CD14-positive monocyte (primary cell): ENCODE measurements at regions not wholly inside any gene's neighbourhood (a gene's known extent, or its start where the extent isn't known, plus 50 kb on each side); places are given as distances from the start of the nearest gene placed in this dataset.

Experiments
- DNase-seq, 3 donors: peaks; one replicate each; pipeline ENCODE4 v3.0.0-alpha.2; 2011 to 2022
- H2AFZ ChIP-seq: 2 replicates; pipeline ENCODE4 v1.6.0; 2012; ENCODE audit warnings: mild to moderate bottlenecking, low read depth, low read length, inconsistent platforms; ENCODE audit not compliant: insufficient read depth, poor library complexity, severe bottlenecking
- H3K27ac ChIP-seq, 2 donors: 1 replicate in 1 of 2; 2 replicates in 1 of 2; pipeline ENCODE4 v1.5.1; 2012 to 2013; ENCODE audit warnings: low read length in 2 of 2, control low read depth in 1 of 2, inconsistent platforms in 1 of 2, low read depth in 1 of 2, mild to moderate bottlenecking in 1 of 2
- H3K27me3 ChIP-seq, 2 donors: one replicate each; pipeline versions ENCODE4 v1.6.0 to v1.6.1; 2011 to 2013; ENCODE audit warnings: low read length in 2 of 2; ENCODE audit not compliant: control insufficient read depth in 2 of 2, insufficient read depth in 2 of 2
- H3K36me3 ChIP-seq, 2 donors: replicated peaks in 1 of 2; 1 replicate in 1 of 2; 2 replicates in 1 of 2; pipeline versions ENCODE4 v1.5.1 to v1.6.1; 2012 to 2013; ENCODE audit warnings: low read length in 2 of 2, control low read depth in 1 of 2, inconsistent platforms in 1 of 2, mild to moderate bottlenecking in 1 of 2; ENCODE audit not compliant: insufficient read depth in 2 of 2, control insufficient read depth in 1 of 2
- H3K4me1 ChIP-seq, 2 donors: 1 replicate in 1 of 2; 2 replicates in 1 of 2; pipeline versions ENCODE4 v1.5.1 to v1.6.1; 2012 to 2013; ENCODE audit warnings: low read length in 2 of 2, control low read depth in 1 of 2, inconsistent platforms in 1 of 2, mild to moderate bottlenecking in 1 of 2, moderate library complexity in 1 of 2; ENCODE audit not compliant: insufficient read depth in 2 of 2, control insufficient read depth in 1 of 2
- H3K4me2 ChIP-seq: replicated peaks from 2 replicates; pipeline ENCODE3; 2012; ENCODE audit warnings: low read length, moderate library complexity, mild to moderate bottlenecking; ENCODE audit not compliant: poor library complexity, severe bottlenecking; ENCODE audit errors: extremely low read depth
- H3K4me3 ChIP-seq, 3 experiments: fragments of 200-600 bp in 1 of 3; sonication (generic) in 1 of 3; replicated peaks in 1 of 3; 1 replicate in 2 of 3; 2 replicates in 1 of 3; pipeline ENCODE4 v1.5.1; 2011 to 2013; ENCODE audit warnings: low read length in 3 of 3, mild to moderate bottlenecking in 3 of 3, control low read depth in 2 of 3, low read depth in 2 of 3, inconsistent platforms in 1 of 3, moderate library complexity in 1 of 3
- H3K79me2 ChIP-seq: 2 replicates; pipeline ENCODE4 v1.6.0; 2012; ENCODE audit warnings: mild to moderate bottlenecking, control low read depth, inconsistent platforms, low read length, moderate library complexity; ENCODE audit not compliant: insufficient read depth
- H3K9ac ChIP-seq: 2 replicates; pipeline ENCODE4 v1.6.0; 2017; ENCODE audit warnings: low read length, mild to moderate bottlenecking; ENCODE audit not compliant: insufficient read depth, poor library complexity, severe bottlenecking
- H3K9me3 ChIP-seq, 2 donors: replicated peaks in 1 of 2; 1 replicate in 1 of 2; 2 replicates in 1 of 2; pipeline versions ENCODE4 v1.5.1 to v1.6.1; 2012 to 2013; ENCODE audit warnings: low read length in 2 of 2, control low read depth in 1 of 2; ENCODE audit not compliant: control insufficient read depth in 1 of 2, insufficient read depth in 1 of 2
- H4K20me1 ChIP-seq: 2 replicates; pipeline ENCODE4 v1.6.0; 2012; ENCODE audit warnings: mild to moderate bottlenecking, low read length, control low read depth, moderate library complexity; ENCODE audit not compliant: insufficient read depth
- H3K27ac Mint-ChIP-seq, 7 donors: one replicate each; pipeline ENCODE4 v1.8.0; 2020; ENCODE audit warnings: mild to moderate bottlenecking in 7 of 7, mixed read lengths in 7 of 7, moderate library complexity in 6 of 7, inconsistent platforms in 2 of 7
- H3K27me3 Mint-ChIP-seq, 3 donors: one replicate each; pipeline ENCODE4 v1.8.0; 2021 to 2022; ENCODE audit warnings: low read depth in 3 of 3, mild to moderate bottlenecking in 3 of 3, mixed read lengths in 3 of 3, moderate library complexity in 3 of 3, inconsistent platforms in 1 of 3
- H3K36me3 Mint-ChIP-seq, 2 donors: one replicate each; pipeline ENCODE4 v1.8.0; 2020; ENCODE audit warnings: mixed read lengths in 2 of 2, inconsistent platforms in 1 of 2, mild to moderate bottlenecking in 1 of 2
- H3K4me1 Mint-ChIP-seq: one replicate; pipeline ENCODE4 v1.8.0; 2020; ENCODE audit warnings: mild to moderate bottlenecking, mixed read lengths
- H3K4me3 Mint-ChIP-seq, 2 donors: one replicate each; pipeline ENCODE4 v1.8.0; 2020; ENCODE audit warnings: mild to moderate bottlenecking in 2 of 2, mixed read lengths in 2 of 2, moderate library complexity in 1 of 2
- H3K9me3 Mint-ChIP-seq, 7 donors: one replicate each; pipeline ENCODE4 v1.8.0; 2020 to 2022; ENCODE audit warnings: mixed read lengths in 7 of 7, mild to moderate bottlenecking in 6 of 7, moderate library complexity in 6 of 7, inconsistent platforms in 2 of 7
- WGBS: methylation state at CpG from one replicate; pipeline ENCODE4 v1.1.5; 2013; ENCODE audit warnings: missing lambda C conversion rate; ENCODE audit not compliant: insufficient coverage; 5-methylcytosine and 5-hydroxymethylcytosine counted together
- intact Hi-C, 2 donors: fragments of 100-400 bp; cut with micrococcal nuclease; formaldehyde crosslinking; loops; one replicate each; pipeline versions ENCODE4 v1.15.0 to v1.15.1; 2023
- TF ChIP-seq, protein P1 (sequence below): fragments of 200-600 bp; IDR thresholded peaks from one replicate; pipeline ENCODE4 v1.8.0; 2022; ENCODE audit warnings: antibody characterized with exemption, mild to moderate bottlenecking

DNA sequence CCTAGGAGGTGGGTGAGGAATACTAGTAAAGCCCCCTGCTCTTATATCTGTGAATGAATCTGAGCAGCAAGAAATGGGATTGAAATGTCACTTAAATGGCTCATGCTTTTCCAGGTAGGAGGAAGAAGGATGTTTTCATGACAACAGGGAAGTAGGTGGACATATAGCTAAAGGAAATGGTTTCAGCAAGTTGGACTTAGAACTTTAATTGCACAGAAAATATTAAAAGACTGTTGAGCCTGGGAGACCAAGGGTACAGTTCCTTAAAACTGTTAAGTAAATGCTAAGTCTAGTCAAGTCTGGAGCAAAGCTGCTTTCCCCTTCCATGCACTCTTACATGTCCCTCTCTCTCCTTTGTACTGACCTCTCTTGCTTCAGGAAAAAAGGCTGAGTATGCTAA, 301.3 kb downstream of the HGF start:
- H2AFZ ChIP-seq: no peak overlapping the region
- no peaks in the 10 kb centered on the region for H3K27me3 ChIP-seq
- H3K4me1 Mint-ChIP-seq: peaks cover 2% of the 10 kb centered on the region
- no peak overlapping the region for H3K4me3 Mint-ChIP-seq
- H3K9ac ChIP-seq: no peak overlapping the region
- no peak overlapping the region for H3K27ac ChIP-seq
- H3K27ac Mint-ChIP-seq: no peak overlapping the region
- peaks cover 0 to 2% (median 0%) of the 10 kb centered on the region in 7 donors for H3K9me3 Mint-ChIP-seq
- H4K20me1 ChIP-seq: no peaks in the 10 kb centered on the region
- DNase-seq: no peak
- H3K4me1 ChIP-seq: peaks cover 0 to 3% of the 10 kb centered on the region in 2 donors
- peaks cover 0 to 2% (median 2%) of the 10 kb centered on the region in 3 donors for H3K27me3 Mint-ChIP-seq
- H3K36me3 ChIP-seq: no peaks in the 10 kb centered on the region
- intact Hi-C loops: loop anchor here in 1 of 2 donors (5.0 kb wide), 1 partner anchor 771 kb away; no protein-coding TSS in a partner anchor
- H3K4me2 ChIP-seq: no peak overlapping the region
- no peak overlapping the region for H3K4me3 ChIP-seq
- no peaks in the 10 kb centered on the region for H3K9me3 ChIP-seq
- TF ChIP-seq, protein P1, sequence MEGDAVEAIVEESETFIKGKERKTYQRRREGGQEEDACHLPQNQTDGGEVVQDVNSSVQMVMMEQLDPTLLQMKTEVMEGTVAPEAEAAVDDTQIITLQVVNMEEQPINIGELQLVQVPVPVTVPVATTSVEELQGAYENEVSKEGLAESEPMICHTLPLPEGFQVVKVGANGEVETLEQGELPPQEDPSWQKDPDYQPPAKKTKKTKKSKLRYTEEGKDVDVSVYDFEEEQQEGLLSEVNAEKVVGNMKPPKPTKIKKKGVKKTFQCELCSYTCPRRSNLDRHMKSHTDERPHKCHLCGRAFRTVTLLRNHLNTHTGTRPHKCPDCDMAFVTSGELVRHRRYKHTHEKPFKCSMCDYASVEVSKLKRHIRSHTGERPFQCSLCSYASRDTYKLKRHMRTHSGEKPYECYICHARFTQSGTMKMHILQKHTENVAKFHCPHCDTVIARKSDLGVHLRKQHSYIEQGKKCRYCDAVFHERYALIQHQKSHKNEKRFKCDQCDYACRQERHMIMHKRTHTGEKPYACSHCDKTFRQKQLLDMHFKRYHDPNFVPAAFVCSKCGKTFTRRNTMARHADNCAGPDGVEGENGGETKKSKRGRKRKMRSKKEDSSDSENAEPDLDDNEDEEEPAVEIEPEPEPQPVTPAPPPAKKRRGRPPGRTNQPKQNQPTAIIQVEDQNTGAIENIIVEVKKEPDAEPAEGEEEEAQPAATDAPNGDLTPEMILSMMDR: no peak
- H3K79me2 ChIP-seq: no peaks in the 10 kb centered on the region
- no peaks in the 10 kb centered on the region for H3K36me3 Mint-ChIP-seq

DNA sequence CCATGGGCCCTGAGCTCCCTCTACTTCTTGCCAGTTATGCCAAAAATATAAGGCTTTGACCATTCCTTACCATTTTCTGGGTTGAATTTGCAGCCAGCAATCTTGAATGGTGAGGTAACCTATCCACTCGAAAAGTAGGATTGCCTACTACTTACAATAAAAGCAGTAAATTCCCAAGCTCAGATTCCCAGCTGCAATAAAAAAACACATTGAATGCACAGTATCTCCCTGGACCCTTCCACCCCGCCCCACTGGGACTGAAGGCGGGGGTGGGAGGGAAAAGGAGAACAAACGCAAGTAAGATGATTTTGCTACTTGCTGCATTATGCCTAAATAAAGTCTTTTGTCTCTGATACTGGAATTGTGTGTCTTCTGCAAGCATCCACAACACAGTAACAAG, 301.9 kb downstream of the HGF start:
- no peaks in the 10 kb centered on the region for H3K27me3 ChIP-seq
- Mint-ChIP-seq H3K36me3 (no peaks in the 10 kb centered on the region), H3K4me1 (peaks cover 2% of the 10 kb centered on the region), H3K9me3 (peaks cover 0 to 2% (median 0%) of the 10 kb centered on the region in 7 donors), H3K4me3 (no peak overlapping the region), H3K27me3 (peaks cover 0 to 2% (median 1%) of the 10 kb centered on the region in 3 donors), H3K27ac (no peak overlapping the region)
- no peaks in the 10 kb centered on the region for H3K36me3 ChIP-seq
- H2AFZ ChIP-seq: no peak overlapping the region
- H3K79me2 ChIP-seq: no peaks in the 10 kb centered on the region
- H3K4me1 ChIP-seq: peaks cover 0 to 3% of the 10 kb centered on the region in 2 donors
- H3K4me3 ChIP-seq: no peak overlapping the region
- H4K20me1 ChIP-seq: no peaks in the 10 kb centered on the region
- WGBS: no CpG with 5 or more reads among the region's 4 CpGs
- no peaks in the 10 kb centered on the region for H3K9me3 ChIP-seq
- H3K27ac ChIP-seq: no peak overlapping the region
- no peak overlapping the region for H3K9ac ChIP-seq
- TF ChIP-seq, protein P1: no peak
- no peak for DNase-seq
- intact Hi-C loops: loop anchor here in 1 of 2 donors (5.0 kb wide), 1 partner anchor 771 kb away; no protein-coding TSS in a partner anchor
- no peak overlapping the region for H3K4me2 ChIP-seq
